ENCODE measurements at regions not wholly inside any gene's neighbourhood (a gene's known extent, or its start where the extent isn't known, plus 50 kb on each side); places are given as distances from the start of the nearest gene placed in this dataset.
"Not testable (repeated sequence)": the region's sequence is repeated elsewhere in the genome, so short reads cannot be mapped to it uniquely, and the experiment has no call there.

GRCh38 chr13:61493556-61493955 lies 77.9 kb upstream of the PCDH20 start:
- intact Hi-C loops (cut with micrococcal nuclease); H4K20me1 ChIP-seq (ENCODE audit: insufficient read depth, low read length): not testable (repeated sequence)

More at GRCh38 chr13:61493556-61493955, 77.9 kb upstream of the PCDH20 start:
- H3K9ac ChIP-seq (ENCODE audit: low read depth, low read length); H3K27ac ChIP-seq (ENCODE audit: insufficient read depth, low read length); H3K9me1 ChIP-seq (ENCODE audit: insufficient read depth, low read length); dilution Hi-C loops (cut with HindIII; ENCODE audit: low sequenced_read_pairs, unreplicated experiment); H3K4me1 ChIP-seq (ENCODE audit: control insufficient read depth, insufficient read depth, low read length); H3K18ac ChIP-seq (ENCODE audit: low read depth, low read length); BruUV-seq (replicated peaks); H3K36me3 ChIP-seq (ENCODE audit: control insufficient read depth, insufficient read depth, low read length); H2AK5ac ChIP-seq (ENCODE audit: low read depth, low read length); H2BK5ac ChIP-seq (ENCODE audit: low read depth, low read length, poor library complexity, severe bottlenecking); H4K8ac ChIP-seq (ENCODE audit: low read depth in 2 of 2, low read length in 2 of 2); H3K14ac ChIP-seq (replicated peaks; ENCODE audit: low read depth, low read length); H3K4ac ChIP-seq (ENCODE audit: low read depth, low read length); H3K56ac ChIP-seq (ENCODE audit: extremely low read depth, insufficient read depth, low read length); H2BK20ac ChIP-seq (ENCODE audit: low read depth, low read length); H3K9me3 ChIP-seq (ENCODE audit: control insufficient read depth, insufficient read depth, low read length); H3K79me1 ChIP-seq (ENCODE audit: low read depth in 1 of 2, low read length in 2 of 2); ATAC-seq (ENCODE audit: low read depth); H3K27me3 ChIP-seq (ENCODE audit: control insufficient read depth, insufficient read depth, low read length); H3K4me2 ChIP-seq (ENCODE audit: low read depth, low read length); H3K4me3 ChIP-seq (ENCODE audit: insufficient read depth, low read depth, low read length); H2BK15ac ChIP-seq (ENCODE audit: low read depth, low read length); H3K23ac ChIP-seq (ENCODE audit: low read depth, low read length); POLR2A ChIA-PET (ENCODE audit: unreplicated experiment); H4K5ac ChIP-seq (ENCODE audit: low read depth, low read length); H4K91ac ChIP-seq (ENCODE audit: insufficient read depth, low read depth, low read length); H2AFZ ChIP-seq (replicated peaks; ENCODE audit: low read length, poor library complexity); DNase-seq; in situ Hi-C loops (cut with MboI; ENCODE audit: low sequenced_read_pairs); H2BK120ac ChIP-seq (ENCODE audit: low read depth, low read length); H2AK9ac ChIP-seq (replicated peaks; ENCODE audit: low read depth, low read length, poor library complexity): not testable (repeated sequence)
- WGBS, 2 experiments (ENCODE audit: extremely low coverage in 2 of 2, insufficient read length in 1 of 2): 82% methylated on average over 2 of the region's 15 CpGs; no CpG with 5 or more reads in 1 of the 2 experiments
- CTCF ChIA-PET: interaction anchor here (0.6 kb wide), 1 partner anchor 435 kb away, joined by 4 read pairs; no protein-coding TSS in a partner anchor
